Pancreas (tissue), 10 donors: ENCODE measurements at regions not wholly inside any gene's neighbourhood (a gene's known extent, or its start where the extent isn't known, plus 50 kb on each side); places are given as distances from the start of the nearest gene placed in this dataset.

Experiments used
- ATAC-seq, 4 donors: fragments of 200-7000 bp; cut with Tn5 transposase; one replicate each; pipeline versions ENCODE4 v1.8.0 to v1.9.1; 2020; ENCODE audit warnings: mild to moderate bottlenecking in 4 of 4, moderate library complexity in 4 of 4
- DNase-seq, 6 donors: peaks; one replicate each; pipeline ENCODE4 v3.0.0-alpha.2; 2020
- FAIRE-seq: peaks from 2 replicates; lab custom pipeline; 2012; peaks lifted over from hg19 to GRCh38; lab: Jason Lieb, UNC
- H3K27ac ChIP-seq, 4 donors: fragments of 200-600 bp; sonication (generic); 1 replicate in 3 of 4; 2 replicates in 1 of 4; pipeline versions ENCODE4 v1.5.0 to v1.8.0; 2020
- H3K27me3 ChIP-seq, 4 donors: fragments of 200-600 bp; one replicate each; pipeline ENCODE4 v1.8.0; 2021
- H3K36me3 ChIP-seq, 3 donors: fragments of 200-600 bp; sonication (generic) in 1 of 3; one replicate each; pipeline versions ENCODE4 v1.5.0 to v1.8.0; 2020 to 2021
- H3K4me1 ChIP-seq, 3 donors: fragments of 200-600 bp; one replicate each; pipeline ENCODE4 v1.8.0; 2021
- H3K4me3 ChIP-seq, 4 donors: fragments of 200-600 bp; sonication (generic) in 2 of 4; one replicate each; pipeline versions ENCODE4 v1.5.0 to v1.8.0; 2020 to 2021
- H3K9me3 ChIP-seq, 4 donors: fragments of 200-600 bp; one replicate each; pipeline ENCODE4 v1.8.0; 2021
- WGBS, 2 donors: extraction: QIAGEN DNeasy Blood & Tissue Kit; methylation state at CpG; one replicate each; pipeline ENCODE4 v1.1.7; 2013; 5-methylcytosine and 5-hydroxymethylcytosine counted together
- intact Hi-C, 3 donors: fragments of 100-400 bp; cut with DNase I; formaldehyde crosslinking; loops; one replicate each; pipeline versions ENCODE4 v1.11.1 to v1.14.2; 2022
- TF ChIP-seq, protein P1 (sequence below), 4 donors: fragments of 200-600 bp; sonication (generic) in 3 of 4; IDR thresholded peaks; one replicate each; pipeline versions ENCODE4 v1.5.0 to v1.8.0; 2021; ENCODE audit warnings: antibody characterized with exemption in 4 of 4
- donor health status: healthy with polysubstance abuse.
- donor health status: DM: no; HTN: no; CAD: no; lungs with moderate emphysema.
- donor health status: DM: no; HTN: no; CAD: no.
- donor health status: control.
- donor health status: control.
- donor health status: Bipolar disorder and iron deficiency.
- donor health status: DM: yes; HTN: yes; CAD: no.
- donor health status: DM: no; HTN: no; CAD: no.
- donor health status: DM: no; HTN: no; CAD: no.
- donor health status: DM: yes; HTN: yes; CAD: no.

DNA sequence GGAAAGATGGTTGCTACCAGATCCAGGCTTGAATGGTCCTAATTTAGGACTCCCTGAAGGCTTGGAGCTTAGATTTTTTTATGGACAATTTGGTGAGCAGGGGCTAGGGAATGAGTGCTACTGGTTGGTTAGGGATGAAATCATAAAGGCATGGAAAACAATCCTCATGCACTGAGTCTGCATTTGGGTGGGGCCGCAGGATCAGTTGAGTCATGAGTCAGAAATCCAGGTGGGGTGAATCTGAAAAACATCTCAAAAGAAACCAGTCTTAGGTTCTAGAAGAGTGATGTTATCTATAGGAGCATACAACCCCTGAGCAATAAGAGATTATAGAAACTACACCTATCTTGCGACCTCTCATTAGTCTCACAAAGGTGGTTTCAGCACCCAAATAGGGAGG is 300.0 kb downstream of the KIF4B start:
- TF ChIP-seq, protein P1, sequence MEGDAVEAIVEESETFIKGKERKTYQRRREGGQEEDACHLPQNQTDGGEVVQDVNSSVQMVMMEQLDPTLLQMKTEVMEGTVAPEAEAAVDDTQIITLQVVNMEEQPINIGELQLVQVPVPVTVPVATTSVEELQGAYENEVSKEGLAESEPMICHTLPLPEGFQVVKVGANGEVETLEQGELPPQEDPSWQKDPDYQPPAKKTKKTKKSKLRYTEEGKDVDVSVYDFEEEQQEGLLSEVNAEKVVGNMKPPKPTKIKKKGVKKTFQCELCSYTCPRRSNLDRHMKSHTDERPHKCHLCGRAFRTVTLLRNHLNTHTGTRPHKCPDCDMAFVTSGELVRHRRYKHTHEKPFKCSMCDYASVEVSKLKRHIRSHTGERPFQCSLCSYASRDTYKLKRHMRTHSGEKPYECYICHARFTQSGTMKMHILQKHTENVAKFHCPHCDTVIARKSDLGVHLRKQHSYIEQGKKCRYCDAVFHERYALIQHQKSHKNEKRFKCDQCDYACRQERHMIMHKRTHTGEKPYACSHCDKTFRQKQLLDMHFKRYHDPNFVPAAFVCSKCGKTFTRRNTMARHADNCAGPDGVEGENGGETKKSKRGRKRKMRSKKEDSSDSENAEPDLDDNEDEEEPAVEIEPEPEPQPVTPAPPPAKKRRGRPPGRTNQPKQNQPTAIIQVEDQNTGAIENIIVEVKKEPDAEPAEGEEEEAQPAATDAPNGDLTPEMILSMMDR (IDR thresholded peaks at IDR 0.05) = no peak
- DNase-seq = no peak
- H3K9me3 ChIP-seq = no peaks in the 10 kb centered on the region
- no peak for ATAC-seq
- 82 to 93% methylated on average over 2 of the region's 2 CpGs for WGBS, 2 donors
- H3K27ac ChIP-seq = no peak overlapping the region
- intact Hi-C loops = no loop called here
- no peak for FAIRE-seq
- H3K36me3 ChIP-seq = no peaks in the 10 kb centered on the region
- H3K4me1 ChIP-seq = no peaks in the 10 kb centered on the region
- no peaks in the 10 kb centered on the region for H3K27me3 ChIP-seq
- no peak overlapping the region for H3K4me3 ChIP-seq

DNA sequence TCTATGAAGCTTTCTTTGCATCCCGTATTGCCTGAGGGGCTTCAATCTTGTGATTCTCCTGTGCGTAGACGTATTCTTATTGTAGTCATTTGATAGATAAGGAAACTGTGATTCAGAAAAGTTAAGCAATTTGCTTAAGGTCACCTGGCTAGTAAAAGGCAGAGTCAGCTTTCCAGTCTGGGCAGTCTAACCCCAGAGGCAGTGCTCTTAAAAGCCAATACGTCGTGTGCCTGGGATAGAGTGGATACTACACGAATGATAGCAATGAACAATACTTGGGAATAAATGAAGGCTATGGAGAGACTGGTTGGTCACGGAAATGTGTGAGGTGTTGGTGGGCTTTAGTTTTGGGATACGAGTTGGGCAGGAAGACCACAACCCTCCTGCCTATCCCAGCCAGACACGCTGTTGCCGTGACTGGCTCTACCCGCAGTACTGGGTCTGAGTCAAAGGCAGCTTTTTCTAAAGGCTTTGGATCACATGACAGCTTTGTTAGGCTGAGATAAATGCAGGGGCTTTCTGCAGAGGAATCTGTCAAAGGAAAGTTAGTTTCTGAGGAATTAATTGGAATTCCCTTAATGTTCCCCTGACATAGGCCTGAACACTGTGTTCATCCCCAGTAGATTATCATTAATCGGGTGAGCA is 302.6 kb downstream of the KIF4B start:
- Histone ChIP-seq H3K27ac (no peak overlapping the region), H3K9me3 (no peaks in the 10 kb centered on the region), H3K27me3 (no peaks in the 10 kb centered on the region), H3K4me3 (no peak overlapping the region), H3K36me3 (no peaks in the 10 kb centered on the region), H3K4me1 (no peaks in the 10 kb centered on the region)
- 45 to 54% methylated on average over 12 of the region's 12 CpGs for WGBS, 2 donors
- intact Hi-C loops = no loop called here
- TF ChIP-seq, protein P1 (IDR thresholded peaks at IDR 0.05) = no peak
- no peak for ATAC-seq
- FAIRE-seq = no peak
- DNase-seq = no peak

DNA sequence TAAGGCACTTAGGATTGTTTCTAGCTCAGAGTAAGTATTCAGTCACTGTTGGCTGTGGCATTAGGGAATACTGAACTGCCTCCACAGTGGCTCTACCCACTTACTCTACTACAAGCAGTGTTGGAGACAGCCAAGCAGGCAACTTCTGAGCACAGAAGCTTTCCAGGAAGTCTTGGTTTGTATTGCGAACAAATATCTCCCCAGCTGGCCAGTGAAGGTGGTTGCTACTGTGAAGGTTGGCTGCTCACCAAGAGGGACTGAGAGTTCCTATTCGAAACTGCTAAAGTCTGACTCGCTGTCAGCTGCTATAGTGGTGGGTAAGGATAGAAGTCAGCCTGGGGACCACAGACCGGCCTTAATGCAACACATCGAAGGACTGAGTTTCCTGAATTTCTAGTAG is 319.1 kb downstream of the KIF4B start:
- H3K27ac ChIP-seq = no peak overlapping the region
- TF ChIP-seq, protein P1 (IDR thresholded peaks at IDR 0.05) = no peak
- H3K27me3 ChIP-seq = no peaks in the 10 kb centered on the region
- WGBS, 2 donors = 70 to 80% methylated on average over 5 of the region's 5 CpGs
- no peaks in the 10 kb centered on the region for H3K9me3 ChIP-seq
- intact Hi-C loops = no loop called here
- FAIRE-seq (no peak), ATAC-seq (no peak), DNase-seq (no peak)
- H3K4me3 ChIP-seq = no peak overlapping the region
- H3K4me1 ChIP-seq = no peaks in the 10 kb centered on the region
- no peaks in the 10 kb centered on the region for H3K36me3 ChIP-seq

DNA sequence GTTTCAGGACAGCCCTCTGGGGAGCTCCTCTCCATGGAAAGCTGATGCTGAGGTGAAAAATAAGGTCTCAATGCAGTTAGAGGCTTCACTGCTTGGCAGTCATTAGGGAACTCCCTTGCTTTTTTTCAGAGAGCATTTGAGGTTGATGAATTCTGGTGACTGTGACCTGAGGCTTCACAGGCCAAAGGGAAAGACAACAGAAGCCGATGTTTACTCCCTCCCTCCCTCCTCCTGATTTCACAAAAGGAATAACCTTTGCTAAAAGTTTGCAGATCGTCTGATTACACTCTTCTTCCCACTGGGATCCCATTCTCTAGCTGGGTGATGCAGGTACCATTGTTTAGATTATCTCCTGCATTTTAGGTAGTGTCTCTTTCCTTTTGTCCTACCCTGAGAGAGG is 329.4 kb downstream of the KIF4B start:
- Histone ChIP-seq H3K27ac (no peak overlapping the region), H3K4me1 (no peaks in the 10 kb centered on the region), H3K4me3 (no peak overlapping the region), H3K27me3 (peaks cover 0 to 4% (median 0%) of the 10 kb centered on the region in 4 donors), H3K9me3 (no peaks in the 10 kb centered on the region), H3K36me3 (no peaks in the 10 kb centered on the region)
- no peak for ATAC-seq
- TF ChIP-seq, protein P1 (IDR thresholded peaks at IDR 0.05) = no peak
- FAIRE-seq = no peak
- intact Hi-C loops = no loop called here
- 7 to 8% methylated on average over 2 of the region's 2 CpGs for WGBS, 2 donors
- DNase-seq = no peak

DNA sequence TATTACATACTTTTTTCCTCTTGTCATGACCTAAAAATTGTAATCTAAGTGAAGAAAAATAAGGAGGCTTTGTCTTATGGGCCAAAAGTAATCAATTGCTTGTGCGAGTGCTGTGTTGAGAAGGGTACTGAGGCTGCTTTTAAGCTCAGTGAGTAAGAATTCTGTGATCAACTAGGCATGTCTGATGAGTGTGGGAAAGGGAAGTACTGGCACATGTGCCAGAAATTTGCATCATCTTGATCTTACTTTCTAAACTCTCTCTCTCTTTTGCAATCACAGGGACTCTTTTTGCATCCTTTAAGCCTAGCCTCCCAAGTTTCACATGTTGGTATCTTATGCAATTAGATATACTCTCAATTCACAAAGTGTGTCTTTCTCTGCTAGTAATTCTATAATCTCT is 329.9 kb downstream of the KIF4B start:
- Histone ChIP-seq H3K9me3 (no peaks in the 10 kb centered on the region), H3K27ac (no peak overlapping the region), H3K4me1 (no peaks in the 10 kb centered on the region), H3K4me3 (no peak overlapping the region), H3K27me3 (peaks cover 0 to 4% (median 0%) of the 10 kb centered on the region in 4 donors), H3K36me3 (no peaks in the 10 kb centered on the region)
- FAIRE-seq (no peak), DNase-seq (no peak), ATAC-seq (no peak)
- intact Hi-C loops = no loop called here
- WGBS, 2 donors = 51 to 58% methylated on average over 1 of the region's 1 CpG
- TF ChIP-seq, protein P1 (IDR thresholded peaks at IDR 0.05) = no peak
